ENCODE measurements at regions not wholly inside any gene's neighbourhood (a gene's known extent, or its start where the extent isn't known, plus 50 kb on each side); places are given as distances from the start of the nearest gene placed in this dataset.

- peak; percentile 44 for DNase-seq (ENCODE audit: low read depth)
- no peak overlapping the region for H3K4me3 ChIP-seq (ENCODE audit: low read depth, low read length)
Observed at GRCh38 chr14:28661171-28661772, 105.3 kb upstream of the FOXG1 start.

GRCh38 chr14:28666961-28667360 lies 99.6 kb upstream of the FOXG1 start:
- TF ChIP-seq CTCF (conservative IDR thresholded peaks at IDR 0.05; ENCODE audit: low read depth, low read length) = no peak
- DNase-seq (ENCODE audit: low read depth) = no peak
- H3K4me3 ChIP-seq (ENCODE audit: low read depth, low read length) = no peak overlapping the region

More at GRCh38 chr14:28661171-28661772, 105.3 kb upstream of the FOXG1 start:
- no peak for TF ChIP-seq CTCF (conservative IDR thresholded peaks at IDR 0.05; ENCODE audit: low read depth, low read length)

- no peak overlapping the region for H3K4me3 ChIP-seq (ENCODE audit: low read depth, low read length)
- no peak for DNase-seq (ENCODE audit: low read depth)
Observed at GRCh38 chr14:28671425-28671824, 95.2 kb upstream of the FOXG1 start.

GRCh38 chr14:28673056-28673455 lies 93.5 kb upstream of the FOXG1 start:
- TF ChIP-seq CTCF (conservative IDR thresholded peaks at IDR 0.05; ENCODE audit: low read depth, low read length) = no peak
- no peak for DNase-seq (ENCODE audit: low read depth)

More at GRCh38 chr14:28671425-28671824, 95.2 kb upstream of the FOXG1 start:
- TF ChIP-seq CTCF (conservative IDR thresholded peaks at IDR 0.05; ENCODE audit: low read depth, low read length) = no peak

GRCh38 chr14:28676479-28676878 lies 90.1 kb upstream of the FOXG1 start:
- DNase-seq (ENCODE audit: low read depth) = peak; percentile 31
- no peak overlapping the region for H3K4me3 ChIP-seq (ENCODE audit: low read depth, low read length)
- TF ChIP-seq CTCF (conservative IDR thresholded peaks at IDR 0.05; ENCODE audit: low read depth, low read length) = no peak

More at GRCh38 chr14:28673056-28673455, 93.5 kb upstream of the FOXG1 start:
- H3K4me3 ChIP-seq (ENCODE audit: low read depth, low read length) = no peak overlapping the region

- DNase-seq (ENCODE audit: low read depth) = no peak
Observed at GRCh38 chr14:28677381-28677780, 89.2 kb upstream of the FOXG1 start.

More at GRCh38 chr14:28677381-28677780, 89.2 kb upstream of the FOXG1 start:
- no peak overlapping the region for H3K4me3 ChIP-seq (ENCODE audit: low read depth, low read length)
- TF ChIP-seq CTCF (conservative IDR thresholded peaks at IDR 0.05; ENCODE audit: low read depth, low read length) = no peak
